Sigmoid colon (tissue), 4 donors: ENCODE measurements at regions not wholly inside any gene's neighbourhood (a gene's known extent, or its start where the extent isn't known, plus 50 kb on each side); places are given as distances from the start of the nearest gene placed in this dataset.
"Not testable (repeated sequence)": the region's sequence is repeated elsewhere in the genome, so short reads cannot be mapped to it uniquely, and the experiment has no call there.

ENCODE experiments used
- CTCF ChIP-seq, 4 experiments: fragments of 450-650 bp in 3 of 4; fragments of 200-600 bp in 1 of 4; IDR thresholded peaks; one replicate each; pipeline ENCODE4 v1.5.1; 2016 to 2019; ENCODE audit warnings: antibody characterized with exemption in 4 of 4, mild to moderate bottlenecking in 3 of 4, moderate library complexity in 2 of 4
- EP300 ChIP-seq, 4 donors: sonication (generic); formaldehyde crosslinking; IDR thresholded peaks; one replicate each; pipeline ENCODE4 v1.6.1; 2017; ENCODE audit warnings: antibody characterized with exemption in 4 of 4

- TF ChIP-seq CTCF, EP300 (IDR thresholded peaks at IDR 0.05): not testable (repeated sequence)
Measured at GRCh38 chr14:106648874-106649273, 1122.5 kb downstream of the TMEM121 start.
